ENCODE measurements at regions not wholly inside any gene's neighbourhood (a gene's known extent, or its start where the extent isn't known, plus 50 kb on each side); places are given as distances from the start of the nearest gene placed in this dataset.
"Not testable (repeated sequence)": the region's sequence is repeated elsewhere in the genome, so short reads cannot be mapped to it uniquely, and the experiment has no call there.

- H3K9me3 ChIP-seq (ENCODE audit: insufficient read depth, low read length); H3K9me2 ChIP-seq (replicated peaks; ENCODE audit: insufficient read depth, low read length); H3K79me2 ChIP-seq (ENCODE audit: insufficient read depth, low read length); H3K4me2 ChIP-seq (ENCODE audit: low read depth, low read length, poor library complexity, severe bottlenecking); H3F3A ChIP-seq (ENCODE audit: insufficient read depth); H3K4me3 ChIP-seq (ENCODE audit: insufficient read depth, low read length, poor library complexity, severe bottlenecking); H4K20me1 ChIP-seq (ENCODE audit: low read depth, low read length); H3K9ac ChIP-seq (ENCODE audit: low read length); H3K27ac ChIP-seq (ENCODE audit: low read depth, low read length); H3K27me3 ChIP-seq (ENCODE audit: low read length); H3K36me3 ChIP-seq (ENCODE audit: low read length); H2AFZ ChIP-seq (ENCODE audit: low read depth, low read length, severe bottlenecking): not testable (repeated sequence)
Measured at GRCh38 chr9:63326665-63327064, 1958.3 kb downstream of the FOXD4L5 start.

- not testable (repeated sequence) for H3K27me3 ChIP-seq (ENCODE audit: low read length); H3K79me2 ChIP-seq (ENCODE audit: insufficient read depth, low read length); H3K9ac ChIP-seq (ENCODE audit: low read length); H3K4me2 ChIP-seq (ENCODE audit: low read depth, low read length, poor library complexity, severe bottlenecking); H3F3A ChIP-seq (ENCODE audit: insufficient read depth); H4K20me1 ChIP-seq (ENCODE audit: low read depth, low read length); H3K9me3 ChIP-seq (ENCODE audit: insufficient read depth, low read length); H2AFZ ChIP-seq (ENCODE audit: low read depth, low read length, severe bottlenecking); H3K9me2 ChIP-seq (replicated peaks; ENCODE audit: insufficient read depth, low read length); H3K4me3 ChIP-seq (ENCODE audit: insufficient read depth, low read length, poor library complexity, severe bottlenecking); H3K27ac ChIP-seq (ENCODE audit: low read depth, low read length); H3K36me3 ChIP-seq (ENCODE audit: low read length)
Measured at GRCh38 chr9:63325696-63326095, 1959.3 kb downstream of the FOXD4L5 start.

GRCh38 chr9:63318093-63318492, 1966.9 kb downstream of the FOXD4L5 start:
- H3K79me2 ChIP-seq (ENCODE audit: insufficient read depth, low read length); H3K9ac ChIP-seq (ENCODE audit: low read length); H4K20me1 ChIP-seq (ENCODE audit: low read depth, low read length); H3F3A ChIP-seq (ENCODE audit: insufficient read depth); H2AFZ ChIP-seq (ENCODE audit: low read depth, low read length, severe bottlenecking); H3K27me3 ChIP-seq (ENCODE audit: low read length); H3K9me3 ChIP-seq (ENCODE audit: insufficient read depth, low read length); H3K4me2 ChIP-seq (ENCODE audit: low read depth, low read length, poor library complexity, severe bottlenecking); H3K27ac ChIP-seq (ENCODE audit: low read depth, low read length); H3K4me3 ChIP-seq (ENCODE audit: insufficient read depth, low read length, poor library complexity, severe bottlenecking); H3K36me3 ChIP-seq (ENCODE audit: low read length); H3K9me2 ChIP-seq (replicated peaks; ENCODE audit: insufficient read depth, low read length): not testable (repeated sequence)

GRCh38 chr9:63315387-63315786, 1969.6 kb downstream of the FOXD4L5 start:
- H3K79me2 ChIP-seq (ENCODE audit: insufficient read depth, low read length); H3F3A ChIP-seq (ENCODE audit: insufficient read depth); H3K9me3 ChIP-seq (ENCODE audit: insufficient read depth, low read length); H3K27me3 ChIP-seq (ENCODE audit: low read length); H3K4me2 ChIP-seq (ENCODE audit: low read depth, low read length, poor library complexity, severe bottlenecking); H2AFZ ChIP-seq (ENCODE audit: low read depth, low read length, severe bottlenecking); H3K9me2 ChIP-seq (replicated peaks; ENCODE audit: insufficient read depth, low read length); H3K9ac ChIP-seq (ENCODE audit: low read length); H3K36me3 ChIP-seq (ENCODE audit: low read length); H3K27ac ChIP-seq (ENCODE audit: low read depth, low read length); H3K4me3 ChIP-seq (ENCODE audit: insufficient read depth, low read length, poor library complexity, severe bottlenecking); H4K20me1 ChIP-seq (ENCODE audit: low read depth, low read length): not testable (repeated sequence)

DNA sequence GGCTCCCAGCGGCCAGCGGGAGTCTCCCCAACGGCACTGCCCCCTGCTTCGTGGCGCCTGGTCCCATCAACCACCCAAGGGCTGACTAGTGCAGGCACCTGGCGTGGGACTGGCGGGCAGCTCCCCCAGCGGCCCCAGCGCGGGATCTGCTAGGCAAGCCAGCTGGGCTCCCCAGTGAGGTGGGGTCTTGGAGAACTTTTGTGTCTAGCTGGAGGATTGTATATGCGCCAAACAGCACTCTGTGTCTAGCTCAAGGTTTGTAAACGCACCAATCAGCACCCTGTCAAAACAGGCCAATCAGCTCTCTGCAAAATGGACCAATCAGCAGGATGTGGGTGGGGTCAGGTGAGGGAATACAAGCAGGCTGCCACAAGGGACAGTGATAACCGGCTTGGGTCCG, 1988.2 kb downstream of the FOXD4L5 start:
- not testable (repeated sequence) for H3F3A ChIP-seq (ENCODE audit: insufficient read depth); H3K36me3 ChIP-seq (ENCODE audit: low read length); H3K9me3 ChIP-seq (ENCODE audit: insufficient read depth, low read length); H3K9ac ChIP-seq (ENCODE audit: low read length); H3K27ac ChIP-seq (ENCODE audit: low read depth, low read length); H3K27me3 ChIP-seq (ENCODE audit: low read length); H3K4me3 ChIP-seq (ENCODE audit: insufficient read depth, low read length, poor library complexity, severe bottlenecking); H4K20me1 ChIP-seq (ENCODE audit: low read depth, low read length); H3K9me2 ChIP-seq (replicated peaks; ENCODE audit: insufficient read depth, low read length); H2AFZ ChIP-seq (ENCODE audit: low read depth, low read length, severe bottlenecking); H3K4me2 ChIP-seq (ENCODE audit: low read depth, low read length, poor library complexity, severe bottlenecking); H3K79me2 ChIP-seq (ENCODE audit: insufficient read depth, low read length)

- H3K9ac ChIP-seq (ENCODE audit: low read length); H3K79me2 ChIP-seq (ENCODE audit: insufficient read depth, low read length); H3K4me2 ChIP-seq (ENCODE audit: low read depth, low read length, poor library complexity, severe bottlenecking); H3K27ac ChIP-seq (ENCODE audit: low read depth, low read length); H3F3A ChIP-seq (ENCODE audit: insufficient read depth); H3K9me2 ChIP-seq (replicated peaks; ENCODE audit: insufficient read depth, low read length); H3K36me3 ChIP-seq (ENCODE audit: low read length); H3K27me3 ChIP-seq (ENCODE audit: low read length); H2AFZ ChIP-seq (ENCODE audit: low read depth, low read length, severe bottlenecking); H3K9me3 ChIP-seq (ENCODE audit: insufficient read depth, low read length); H4K20me1 ChIP-seq (ENCODE audit: low read depth, low read length); H3K4me3 ChIP-seq (ENCODE audit: insufficient read depth, low read length, poor library complexity, severe bottlenecking): not testable (repeated sequence)
Measured at GRCh38 chr9:63296366-63296765, 1988.6 kb downstream of the FOXD4L5 start.

DNA sequence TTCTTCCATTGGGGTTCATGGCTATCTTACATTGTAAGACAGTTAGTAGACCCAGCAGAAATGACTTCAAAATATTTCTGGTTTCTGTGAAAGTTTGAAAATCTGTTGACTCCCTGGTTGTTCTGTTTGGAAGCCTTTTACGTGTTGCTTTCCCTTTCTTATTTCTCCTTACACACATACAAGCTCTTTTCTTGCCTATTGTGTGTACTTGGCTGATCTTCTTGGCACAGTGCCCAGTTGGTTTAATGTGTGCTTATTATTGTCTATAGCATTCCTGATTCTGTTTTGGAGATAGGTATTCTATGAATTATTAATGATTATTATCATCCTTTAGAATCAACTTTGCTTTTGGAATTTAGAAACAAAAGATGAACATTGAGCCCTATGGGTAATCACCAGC, 1995.0 kb downstream of the FOXD4L5 start:
- not testable (repeated sequence) for H3K27ac ChIP-seq (ENCODE audit: low read depth, low read length); H4K20me1 ChIP-seq (ENCODE audit: low read depth, low read length); H3F3A ChIP-seq (ENCODE audit: insufficient read depth); H3K9ac ChIP-seq (ENCODE audit: low read length); H3K27me3 ChIP-seq (ENCODE audit: low read length); H3K79me2 ChIP-seq (ENCODE audit: insufficient read depth, low read length); H3K4me3 ChIP-seq (ENCODE audit: insufficient read depth, low read length, poor library complexity, severe bottlenecking); H3K9me3 ChIP-seq (ENCODE audit: insufficient read depth, low read length); H3K36me3 ChIP-seq (ENCODE audit: low read length); H3K4me2 ChIP-seq (ENCODE audit: low read depth, low read length, poor library complexity, severe bottlenecking); H3K9me2 ChIP-seq (replicated peaks; ENCODE audit: insufficient read depth, low read length); H2AFZ ChIP-seq (ENCODE audit: low read depth, low read length, severe bottlenecking)
